GM19463 (cell line): ENCODE measurements at regions not wholly inside any gene's neighbourhood (a gene's known extent, or its start where the extent isn't known, plus 50 kb on each side); places are given as distances from the start of the nearest gene placed in this dataset.

Source experiments
- ATAC-seq: cut with Tn5 transposase; IDR thresholded peaks from one replicate; pipeline ENCODE4 v1.9.1; 2021; ENCODE audit warnings: mild to moderate bottlenecking, moderate library complexity; ENCODE audit not compliant: unreplicated experiment

GRCh38 chr2:118705032-118705431 is 142.4 kb downstream of the EN1 start:
- no peak for ATAC-seq

- ATAC-seq = no peak
These were observed 147.8 kb downstream of the EN1 start for GRCh38 chr2:118699447-118700175.

DNA sequence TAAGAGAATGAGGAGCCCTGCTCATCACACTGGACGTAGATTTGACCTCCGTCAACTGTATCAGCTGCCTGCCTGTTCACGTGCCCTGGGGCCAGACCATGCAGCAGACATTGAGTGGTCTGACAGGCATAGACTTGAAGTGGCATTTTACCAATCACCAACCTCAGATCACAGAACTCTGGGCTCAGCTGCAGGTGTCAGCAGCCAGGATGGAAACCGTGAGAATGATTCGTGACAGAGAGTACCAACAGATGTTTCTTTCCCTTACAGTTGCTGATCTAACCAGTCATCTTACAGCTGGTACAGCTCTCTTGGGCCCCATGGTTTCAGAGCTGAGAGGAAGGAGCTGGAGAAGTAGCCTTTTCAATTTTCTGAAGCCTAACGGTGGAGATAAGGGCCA is 148.9 kb downstream of the EN1 start:
- no peak for ATAC-seq

- no peak for ATAC-seq
These were observed 149.7 kb downstream of the EN1 start for GRCh38 chr2:118697781-118698180.

GRCh38 chr2:118696786-118697465 is 150.5 kb downstream of the EN1 start:
- ATAC-seq = no peak

GRCh38 chr2:118693287-118693822 is 154.1 kb downstream of the EN1 start:
- no peak for ATAC-seq

DNA sequence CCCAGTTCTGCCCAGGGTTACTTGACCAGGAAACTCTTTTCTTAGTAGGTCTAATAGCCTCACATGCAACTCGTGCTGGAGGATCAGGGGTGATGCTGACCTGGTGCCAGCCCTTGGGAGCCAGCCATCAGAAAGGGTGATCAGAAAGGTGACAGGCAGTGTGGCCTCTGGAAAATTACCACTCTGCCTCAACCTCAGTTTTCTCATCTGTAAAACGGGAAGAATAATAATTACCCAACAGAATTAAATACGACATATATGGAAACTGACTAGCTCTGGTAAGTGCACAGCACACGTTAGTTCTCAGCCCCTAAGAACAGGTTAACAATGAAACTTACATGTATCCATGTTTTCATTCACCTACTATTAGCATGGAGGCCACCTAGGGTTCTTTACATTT is 157.6 kb downstream of the EN1 start:
- no peak for ATAC-seq

- ATAC-seq = no peak
These were observed 158.0 kb downstream of the EN1 start for GRCh38 chr2:118689456-118689855.

- no peak for ATAC-seq
These were observed 158.4 kb downstream of the EN1 start for GRCh38 chr2:118689033-118689432.

- ATAC-seq = no peak
These were observed 159.8 kb downstream of the EN1 start for GRCh38 chr2:118687698-118688097.

DNA sequence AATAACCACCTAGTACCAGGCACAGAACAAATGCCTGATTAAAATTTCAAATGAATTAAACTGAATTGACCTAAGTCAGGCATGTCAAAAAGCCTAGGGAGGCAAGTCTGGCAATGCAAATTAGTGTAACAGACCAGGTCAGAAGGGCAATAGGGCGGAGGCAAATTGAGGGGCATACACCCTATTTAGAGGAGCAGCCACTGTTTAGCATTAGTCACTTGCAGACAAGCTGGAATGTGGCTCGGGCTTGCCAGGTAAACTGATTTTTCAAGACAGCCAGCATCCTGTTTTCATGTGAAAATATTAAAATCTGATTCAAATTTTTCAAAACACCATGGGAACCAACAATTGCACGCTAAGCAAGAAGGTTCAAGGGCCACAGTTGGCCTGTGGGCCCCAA is 160.3 kb downstream of the EN1 start:
- no peak for ATAC-seq

DNA sequence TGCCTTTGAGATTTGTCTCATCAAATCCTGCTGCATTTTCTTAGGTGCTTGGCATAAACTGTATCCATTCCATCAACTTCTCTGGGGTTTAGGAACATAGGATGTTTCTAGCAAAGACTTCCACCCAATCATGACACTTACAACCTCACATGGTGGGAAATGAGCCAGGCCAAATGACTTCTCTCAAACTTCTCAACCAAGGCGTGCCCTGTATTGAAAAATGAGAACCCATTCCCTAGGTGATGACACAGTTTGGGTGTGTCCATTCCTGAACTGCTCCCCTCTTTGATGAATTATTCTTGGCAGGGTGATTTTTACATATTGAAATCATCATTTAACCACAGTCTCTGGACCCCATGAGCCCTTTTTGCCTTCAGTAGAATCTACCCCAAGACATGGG is 161.1 kb downstream of the EN1 start:
- ATAC-seq = no peak

DNA sequence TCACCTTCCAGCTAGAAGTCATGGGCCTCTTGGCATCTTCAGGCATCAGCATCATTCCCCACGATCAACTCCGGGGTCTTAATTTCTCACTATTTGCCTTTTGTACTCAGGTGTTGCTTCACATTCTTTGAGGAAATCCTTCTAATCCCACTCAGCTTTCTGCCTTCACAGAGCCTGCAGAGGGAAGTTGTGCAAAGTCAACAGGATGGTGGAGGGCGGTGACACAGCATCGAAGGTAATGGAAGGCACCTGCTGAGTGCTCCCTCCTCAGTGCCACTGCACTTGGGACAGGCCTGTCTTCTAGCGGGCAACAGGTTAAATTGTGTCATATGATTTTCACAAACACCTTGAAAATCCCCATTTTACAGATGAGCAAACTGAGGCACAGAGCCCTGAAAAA is 164.0 kb downstream of the EN1 start:
- ATAC-seq = no peak

DNA sequence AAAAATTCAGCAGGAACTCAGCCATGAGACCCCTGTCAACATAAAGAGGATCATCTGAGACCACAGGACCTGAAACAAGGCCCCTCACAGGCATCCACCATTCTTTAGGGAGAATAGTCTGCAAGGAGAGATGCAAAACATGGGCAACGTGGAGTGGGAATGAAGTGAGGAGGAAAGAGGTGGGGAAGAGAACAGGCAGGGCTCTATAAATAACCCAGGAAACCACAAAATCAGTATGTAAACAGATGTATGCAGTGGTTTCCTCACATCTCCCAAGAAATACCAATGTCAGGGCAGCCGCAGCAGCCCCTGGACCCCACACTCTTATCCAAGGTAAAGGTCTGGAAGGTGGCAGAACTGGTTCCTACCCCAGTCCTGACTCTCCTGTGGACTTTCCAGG is 168.5 kb downstream of the EN1 start:
- ATAC-seq = no peak

DNA sequence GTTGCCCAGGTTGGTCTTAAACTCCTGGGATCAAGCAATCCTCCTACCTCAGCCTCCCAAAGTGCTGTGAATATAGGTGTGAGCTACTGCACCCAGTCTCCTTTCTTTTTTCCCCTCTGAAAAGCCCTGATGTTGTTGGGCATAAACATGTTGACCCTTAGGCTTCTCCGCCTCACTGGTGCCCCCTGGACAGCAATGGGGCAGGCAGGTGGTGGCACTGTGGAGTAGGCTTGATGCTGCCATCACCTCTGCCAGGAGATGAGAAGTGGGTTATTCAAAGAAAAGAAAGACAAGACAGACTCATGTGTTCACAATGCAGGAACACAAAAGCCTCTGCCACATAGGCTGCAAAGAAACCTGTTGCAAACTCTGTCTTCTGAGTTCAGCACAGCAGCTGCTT is 169.9 kb downstream of the EN1 start:
- no peak for ATAC-seq

- no peak for ATAC-seq
These were observed 171.9 kb downstream of the EN1 start for GRCh38 chr2:118675531-118675930.

DNA sequence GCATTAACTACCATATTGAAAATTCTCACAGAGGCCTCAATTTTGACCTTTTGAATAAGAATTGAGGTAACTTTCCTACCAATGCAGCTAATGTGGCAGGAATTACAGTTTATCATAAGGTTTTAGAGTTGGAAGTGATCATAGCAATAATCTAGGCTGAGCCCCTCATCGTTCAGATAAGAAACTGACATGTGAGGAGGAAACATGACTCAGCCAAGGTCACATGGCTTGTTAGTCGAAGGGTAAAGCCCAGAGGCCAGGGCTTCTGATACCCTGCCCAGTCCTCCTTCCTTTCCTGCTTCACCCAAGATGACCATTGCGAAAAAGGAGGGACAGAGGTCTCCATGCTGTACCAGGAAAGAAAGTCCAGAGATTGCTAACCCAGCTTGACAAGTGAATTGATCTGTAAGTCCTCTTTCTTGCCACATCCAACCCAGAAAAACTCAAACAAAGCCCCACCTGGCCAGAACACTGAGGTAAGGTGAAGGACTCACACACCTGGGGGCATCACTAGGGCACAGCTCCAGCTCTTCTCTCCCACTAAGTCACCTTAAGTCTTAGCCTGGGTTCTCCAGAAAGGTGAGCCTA is 174.8 kb downstream of the EN1 start:
- no peak for ATAC-seq

DNA sequence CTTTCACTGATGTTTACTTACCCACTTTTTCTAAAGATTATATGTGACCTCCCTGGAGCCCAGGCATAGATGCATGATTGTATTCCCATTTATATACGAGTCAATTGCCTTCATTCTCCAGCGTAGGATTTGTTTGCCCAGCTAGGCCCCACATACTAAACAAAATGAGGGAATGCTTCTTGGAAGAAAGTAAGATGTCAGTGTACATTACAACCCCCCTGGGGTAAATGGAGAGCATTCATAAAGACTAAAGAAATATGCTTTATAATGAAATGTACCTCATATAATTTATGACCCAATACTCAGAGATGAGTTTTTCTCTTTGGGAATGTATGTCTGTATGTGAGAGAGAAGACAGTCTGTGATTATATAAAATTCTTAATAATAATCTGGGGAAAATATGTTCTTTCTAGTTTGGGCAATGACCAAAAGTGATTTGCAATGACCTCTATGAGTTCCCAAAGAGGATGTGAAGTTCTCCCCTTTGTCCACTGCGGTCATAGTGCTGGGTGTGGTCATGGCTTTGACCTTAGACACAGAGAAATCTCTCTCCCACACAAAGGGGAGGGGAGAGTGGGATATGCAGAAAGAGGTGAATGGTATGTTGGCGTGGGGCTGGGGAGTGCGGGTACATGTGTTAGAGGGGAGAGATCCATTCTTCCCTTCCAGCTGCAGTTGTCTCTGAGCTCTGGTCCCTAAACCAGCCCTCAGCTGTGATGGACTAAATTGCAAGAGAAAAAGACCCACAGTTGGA is 175.6 kb downstream of the EN1 start:
- no peak for ATAC-seq

GRCh38 chr2:118670838-118671237 is 176.6 kb downstream of the EN1 start:
- no peak for ATAC-seq

GRCh38 chr2:118670276-118670675 is 177.2 kb downstream of the EN1 start:
- ATAC-seq = no peak

- no peak for ATAC-seq
These were observed 177.8 kb downstream of the EN1 start for GRCh38 chr2:118669654-118670053.
